HG03354 (cell line): ENCODE measurements at regions not wholly inside any gene's neighbourhood (a gene's known extent, or its start where the extent isn't known, plus 50 kb on each side); places are given as distances from the start of the nearest gene placed in this dataset.

Experiments
- ATAC-seq: cut with Tn5 transposase; IDR thresholded peaks from one replicate; pipeline ENCODE4 v1.9.1; 2021; ENCODE audit warnings: mild to moderate bottlenecking; ENCODE audit not compliant: unreplicated experiment, poor library complexity, severe bottlenecking

- ATAC-seq = no peak
Observed at GRCh38 chr20:11626551-11626950, 291.1 kb upstream of the BTBD3 start.

GRCh38 chr20:11642866-11643265 lies 274.8 kb upstream of the BTBD3 start:
- no peak for ATAC-seq

GRCh38 chr20:11646359-11646758 lies 271.3 kb upstream of the BTBD3 start:
- no peak for ATAC-seq

- no peak for ATAC-seq
Observed at GRCh38 chr20:11650566-11650965, 267.1 kb upstream of the BTBD3 start.

- ATAC-seq = no peak
Observed at GRCh38 chr20:11651138-11651537, 266.6 kb upstream of the BTBD3 start.

GRCh38 chr20:11651647-11652046 lies 266.0 kb upstream of the BTBD3 start:
- ATAC-seq = no peak

- ATAC-seq = no peak
Observed at GRCh38 chr20:11652128-11652527, 265.6 kb upstream of the BTBD3 start.

GRCh38 chr20:11654766-11655165 lies 262.9 kb upstream of the BTBD3 start:
- ATAC-seq = no peak

GRCh38 chr20:11660673-11661072 lies 257.0 kb upstream of the BTBD3 start:
- no peak for ATAC-seq

GRCh38 chr20:11671015-11671511 lies 246.6 kb upstream of the BTBD3 start:
- ATAC-seq = no peak

- ATAC-seq = no peak
Observed at GRCh38 chr20:11672959-11673358, 244.7 kb upstream of the BTBD3 start.

- ATAC-seq = no peak
Observed at GRCh38 chr20:11675920-11676629, 241.6 kb upstream of the BTBD3 start.

- ATAC-seq = peak; percentile 73
Observed at GRCh38 chr20:11676630-11677287, 240.9 kb upstream of the BTBD3 start.

- no peak for ATAC-seq
Observed at GRCh38 chr20:11677428-11677827, 240.3 kb upstream of the BTBD3 start.

GRCh38 chr20:11677836-11678235 lies 239.9 kb upstream of the BTBD3 start:
- ATAC-seq = no peak

GRCh38 chr20:11682285-11682684 lies 235.4 kb upstream of the BTBD3 start:
- ATAC-seq = no peak

- ATAC-seq = no peak
Observed at GRCh38 chr20:11686195-11686594, 231.5 kb upstream of the BTBD3 start.

GRCh38 chr20:11686820-11687543 lies 230.7 kb upstream of the BTBD3 start:
- no peak for ATAC-seq

GRCh38 chr20:11687546-11688292 lies 230.0 kb upstream of the BTBD3 start:
- no peak for ATAC-seq

GRCh38 chr20:11689262-11689661 lies 228.4 kb upstream of the BTBD3 start:
- ATAC-seq = no peak
